Mesenteric fat pad (tissue), 1 donor: ENCODE measurements at regions not wholly inside any gene's neighbourhood (a gene's known extent, or its start where the extent isn't known, plus 50 kb on each side); places are given as distances from the start of the nearest gene placed in this dataset.

Source experiments
- DNase-seq: peaks from one replicate; pipeline ENCODE4 v3.0.0-alpha.2; 2020; ENCODE audit warnings: low spot score
- donor health status: DM: yes; HTN: yes; CAD: no.

GRCh38 chr2:118622108-118622507, 225.3 kb downstream of the EN1 start:
- no peak for DNase-seq

- DNase-seq = no peak
Measured at GRCh38 chr2:118618279-118618678, 229.2 kb downstream of the EN1 start.

GRCh38 chr2:118616432-118616831, 231.0 kb downstream of the EN1 start:
- no peak for DNase-seq

GRCh38 chr2:118614841-118615271, 232.6 kb downstream of the EN1 start:
- DNase-seq = no peak

- no peak for DNase-seq
Measured at GRCh38 chr2:118613737-118614136, 233.7 kb downstream of the EN1 start.

- DNase-seq = no peak
Measured at GRCh38 chr2:118611691-118612090, 235.8 kb downstream of the EN1 start.

GRCh38 chr2:118609138-118609537, 238.3 kb downstream of the EN1 start:
- DNase-seq = no peak

GRCh38 chr2:118607641-118608040, 239.8 kb downstream of the EN1 start:
- no peak for DNase-seq

GRCh38 chr2:118604811-118605210, 242.6 kb downstream of the EN1 start:
- no peak for DNase-seq

- no peak for DNase-seq
Measured at GRCh38 chr2:118604371-118604770, 243.1 kb downstream of the EN1 start.

- no peak for DNase-seq
Measured at GRCh38 chr2:118599141-118599540, 248.3 kb downstream of the EN1 start.

GRCh38 chr2:118596620-118597019, 250.8 kb downstream of the EN1 start:
- DNase-seq = no peak

- no peak for DNase-seq
Measured at GRCh38 chr2:118593257-118593656, 254.2 kb downstream of the EN1 start.

GRCh38 chr2:118591223-118591622, 256.2 kb downstream of the EN1 start:
- DNase-seq = no peak

GRCh38 chr2:118589721-118590120, 257.7 kb downstream of the EN1 start:
- no peak for DNase-seq

- DNase-seq = no peak
Measured at GRCh38 chr2:118588850-118589249, 258.6 kb downstream of the EN1 start.

- no peak for DNase-seq
Measured at GRCh38 chr2:118586312-118586711, 261.1 kb downstream of the EN1 start.

- DNase-seq = no peak
Measured at GRCh38 chr2:118584877-118585276, 262.6 kb downstream of the EN1 start.

GRCh38 chr2:118584062-118584749, 263.2 kb downstream of the EN1 start:
- no peak for DNase-seq

GRCh38 chr2:118582058-118582457, 265.4 kb downstream of the EN1 start:
- no peak for DNase-seq

GRCh38 chr2:118580651-118581050, 266.8 kb downstream of the EN1 start:
- DNase-seq = no peak

- DNase-seq = no peak
Measured at GRCh38 chr2:118580107-118580506, 267.3 kb downstream of the EN1 start.

GRCh38 chr2:118577202-118577601, 270.2 kb downstream of the EN1 start:
- no peak for DNase-seq
